ENCODE measurements at regions not wholly inside any gene's neighbourhood (a gene's known extent, or its start where the extent isn't known, plus 50 kb on each side); places are given as distances from the start of the nearest gene placed in this dataset.

DNA sequence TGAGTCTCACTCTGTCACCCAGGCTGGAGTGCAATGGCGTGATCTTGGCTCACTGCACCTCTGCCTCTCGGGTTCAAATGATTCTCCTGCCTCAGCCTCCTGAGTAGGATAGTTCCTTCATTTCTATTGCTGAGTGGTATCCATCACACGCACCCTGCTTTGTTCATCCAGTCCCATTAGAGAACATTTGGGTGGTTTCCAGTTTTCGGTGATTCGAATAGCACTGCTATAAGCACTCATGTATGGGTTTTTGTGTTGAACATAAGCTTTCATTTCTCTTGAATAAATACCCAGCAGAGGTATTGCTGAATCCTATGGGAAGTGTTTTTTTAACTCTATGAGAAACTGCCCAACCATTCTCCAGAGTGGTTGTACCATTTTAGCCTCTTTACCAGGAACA is 147.3 kb downstream of the DDX1 start:
- no peak for TF ChIP-seq EZH2 (IDR thresholded peaks at IDR 0.05; ENCODE audit: low read length, missing control alignments)
- TF ChIP-seq, protein P1, sequence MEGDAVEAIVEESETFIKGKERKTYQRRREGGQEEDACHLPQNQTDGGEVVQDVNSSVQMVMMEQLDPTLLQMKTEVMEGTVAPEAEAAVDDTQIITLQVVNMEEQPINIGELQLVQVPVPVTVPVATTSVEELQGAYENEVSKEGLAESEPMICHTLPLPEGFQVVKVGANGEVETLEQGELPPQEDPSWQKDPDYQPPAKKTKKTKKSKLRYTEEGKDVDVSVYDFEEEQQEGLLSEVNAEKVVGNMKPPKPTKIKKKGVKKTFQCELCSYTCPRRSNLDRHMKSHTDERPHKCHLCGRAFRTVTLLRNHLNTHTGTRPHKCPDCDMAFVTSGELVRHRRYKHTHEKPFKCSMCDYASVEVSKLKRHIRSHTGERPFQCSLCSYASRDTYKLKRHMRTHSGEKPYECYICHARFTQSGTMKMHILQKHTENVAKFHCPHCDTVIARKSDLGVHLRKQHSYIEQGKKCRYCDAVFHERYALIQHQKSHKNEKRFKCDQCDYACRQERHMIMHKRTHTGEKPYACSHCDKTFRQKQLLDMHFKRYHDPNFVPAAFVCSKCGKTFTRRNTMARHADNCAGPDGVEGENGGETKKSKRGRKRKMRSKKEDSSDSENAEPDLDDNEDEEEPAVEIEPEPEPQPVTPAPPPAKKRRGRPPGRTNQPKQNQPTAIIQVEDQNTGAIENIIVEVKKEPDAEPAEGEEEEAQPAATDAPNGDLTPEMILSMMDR (conservative IDR thresholded peaks at IDR 0.05 in 1 of 2, IDR thresholded peaks at IDR 0.05 in 1 of 2; ENCODE audit: low read depth in 1 of 2, low read length in 2 of 2): no peak
